ENCODE measurements at regions not wholly inside any gene's neighbourhood (a gene's known extent, or its start where the extent isn't known, plus 50 kb on each side); places are given as distances from the start of the nearest gene placed in this dataset.
"Not testable (repeated sequence)": the region's sequence is repeated elsewhere in the genome, so short reads cannot be mapped to it uniquely, and the experiment has no call there.

DNA sequence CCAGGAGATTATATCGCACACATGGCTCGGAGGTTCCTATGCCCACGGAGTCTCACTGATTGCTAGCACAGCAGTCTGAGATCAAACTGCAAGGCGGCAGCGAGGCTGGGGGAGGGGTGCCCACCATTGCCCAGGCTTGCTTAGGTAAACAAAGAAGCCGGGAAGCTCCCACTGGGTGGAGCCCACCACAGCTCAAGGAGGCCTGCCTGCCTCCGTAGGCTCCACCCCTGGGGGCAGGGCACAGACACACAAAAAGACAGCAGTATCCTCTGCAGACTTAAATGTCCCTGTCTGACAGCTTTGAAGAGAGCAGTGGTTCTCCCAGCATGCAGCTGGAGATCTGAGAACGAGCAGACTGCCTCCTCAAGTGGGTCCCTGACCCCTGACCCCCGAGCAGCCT, 112.0 kb upstream of the NDST3 start:
- not testable (repeated sequence) for DNase-seq (ENCODE audit: low read depth)

DNA sequence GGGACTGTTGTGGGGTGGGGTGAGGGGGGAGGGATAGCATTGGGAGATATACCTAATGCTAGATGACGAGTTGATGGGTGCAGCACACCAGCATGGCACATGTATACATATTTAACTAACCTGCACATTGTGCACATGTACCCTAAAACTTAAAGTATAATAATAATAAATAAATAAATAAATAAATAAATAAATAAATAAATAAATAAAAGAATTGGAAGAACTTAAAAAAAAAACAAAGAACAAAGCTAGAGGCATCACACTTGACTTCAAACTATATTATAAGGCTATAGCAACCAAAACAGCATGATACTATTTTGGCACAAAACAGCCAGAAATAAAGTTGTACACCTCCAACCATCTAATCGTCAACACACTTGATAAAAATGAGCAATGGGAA, 106.5 kb upstream of the NDST3 start:
- DNase-seq (ENCODE audit: low read depth): not testable (repeated sequence)

GRCh38 chr4:117941611-117942010, 92.7 kb upstream of the NDST3 start:
- no peak for DNase-seq (ENCODE audit: low read depth)

GRCh38 chr4:117949621-117950020, 84.7 kb upstream of the NDST3 start:
- DNase-seq (ENCODE audit: low read depth): no peak

DNA sequence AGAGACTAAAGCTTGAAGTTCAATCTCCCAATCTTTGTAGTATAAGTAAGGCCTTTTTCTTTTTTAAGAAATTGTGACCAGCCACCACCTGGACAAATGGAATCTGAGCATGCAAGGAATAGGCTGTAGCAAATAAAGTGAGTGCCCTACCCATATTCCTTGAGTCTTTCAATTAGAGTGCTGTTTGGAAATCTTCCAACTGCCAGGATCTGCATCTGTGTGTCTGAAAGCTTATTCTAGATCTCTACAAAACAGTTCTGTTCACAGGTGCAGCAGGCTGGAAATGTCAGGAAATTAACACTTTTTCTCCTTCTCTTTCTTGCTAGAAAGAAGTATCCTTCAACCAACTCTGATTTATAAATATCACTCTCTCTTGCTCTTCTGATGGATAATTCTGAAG, 76.7 kb upstream of the NDST3 start:
- DNase-seq (ENCODE audit: low read depth): no peak

DNA sequence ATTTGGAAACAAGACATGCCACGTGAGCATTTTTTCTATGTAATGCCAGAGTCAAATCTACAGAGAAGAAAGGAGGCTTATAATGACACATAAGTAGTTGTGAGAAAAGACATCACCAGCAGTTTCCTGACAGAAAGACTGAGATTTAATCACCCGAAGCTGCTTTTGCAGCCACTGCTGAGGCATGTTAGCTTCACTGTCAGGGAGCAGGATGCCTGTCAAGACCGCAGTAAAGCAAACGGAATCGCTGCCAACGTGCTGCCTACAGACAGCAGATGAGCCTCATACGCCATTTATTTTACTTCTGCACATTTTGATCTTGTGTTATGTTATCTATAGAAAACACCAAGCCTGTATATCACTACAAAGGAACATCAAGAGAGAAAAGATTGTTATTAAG, 68.7 kb upstream of the NDST3 start:
- no peak for DNase-seq (ENCODE audit: low read depth)

DNA sequence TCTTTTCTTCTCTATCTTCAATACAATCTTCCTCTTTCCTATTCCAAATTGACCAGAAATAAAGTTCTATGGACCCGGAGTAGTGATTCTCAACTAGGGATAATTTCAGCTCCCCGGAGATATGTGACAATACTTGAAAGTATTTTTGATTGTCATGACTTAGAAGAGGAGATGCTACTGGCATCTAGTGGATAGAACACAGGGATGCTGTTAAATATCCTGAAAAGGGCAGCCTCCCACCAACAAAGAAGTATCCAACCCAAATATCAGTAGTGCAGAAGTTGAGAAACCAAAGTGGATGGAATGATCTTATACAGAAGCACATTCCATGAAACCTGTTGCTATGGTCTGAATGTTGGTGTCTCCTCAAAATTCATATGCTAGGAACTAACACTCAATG, 65.7 kb upstream of the NDST3 start:
- DNase-seq (ENCODE audit: low read depth): no peak

DNA sequence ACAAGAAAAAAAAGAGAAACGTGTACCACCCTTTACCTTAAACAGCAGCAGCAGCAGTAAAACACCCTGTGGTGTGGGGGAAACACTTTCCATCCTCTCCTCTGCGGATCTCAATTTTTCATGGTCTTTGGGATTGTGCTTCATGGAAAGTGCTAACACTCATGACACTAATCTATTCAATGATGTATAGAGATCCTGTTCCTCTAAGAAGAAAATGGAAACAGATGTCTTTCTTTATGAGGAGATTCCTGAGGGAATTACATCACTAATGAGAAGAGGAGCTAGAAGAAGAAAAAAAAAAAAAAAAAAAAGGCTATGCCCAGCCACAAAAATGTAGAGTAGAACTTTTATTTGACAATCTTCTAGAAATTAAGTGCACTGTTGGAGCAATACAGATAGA, 62.9 kb upstream of the NDST3 start:
- DNase-seq (ENCODE audit: low read depth): no peak

GRCh38 chr4:117983541-117984365, 50.5 kb upstream of the NDST3 start:
- DNase-seq (ENCODE audit: low read depth): peak; percentile 47

- DNase-seq (ENCODE audit: low read depth): no peak
Measured at GRCh38 chr4:117984366-117984680, 50.0 kb upstream of the NDST3 start.

All from iris pigment epithelial cell (primary cell).